ENCODE measurements at regions not wholly inside any gene's neighbourhood (a gene's known extent, or its start where the extent isn't known, plus 50 kb on each side); places are given as distances from the start of the nearest gene placed in this dataset.

GRCh38 chr6:15739867-15740266, 77.0 kb upstream of the DTNBP1 start:
- no peak for TF ChIP-seq CTCF (IDR thresholded peaks at IDR 0.05; ENCODE audit: low read depth, low read length, poor library complexity, severe bottlenecking)
- TF ChIP-seq EZH2phosphoT487 (IDR thresholded peaks at IDR 0.05; ENCODE audit: borderline replicate concordance, low read length): no peak

Measured in DOHH2 (cell line).